Breast epithelium (tissue), 4 donors: ENCODE measurements at regions not wholly inside any gene's neighbourhood (a gene's known extent, or its start where the extent isn't known, plus 50 kb on each side); places are given as distances from the start of the nearest gene placed in this dataset.

Experiments
- DNase-seq, 2 donors: peaks; one replicate each; pipeline ENCODE4 v3.0.0-alpha.2; 2019; ENCODE audit warnings: low spot score in 2 of 2
- H3K27ac ChIP-seq, 2 donors: fragments of 200-600 bp; sonication (generic) in 1 of 2; one replicate each; pipeline ENCODE4 v1.5.1; 2016 to 2019; ENCODE audit warnings: mild to moderate bottlenecking in 1 of 2
- H3K27me3 ChIP-seq, 2 donors: fragments of 200-600 bp; sonication (generic) in 1 of 2; one replicate each; pipeline versions ENCODE4 v1.5.1 to v1.6.0; 2017 to 2019; ENCODE audit warnings: control low read depth in 1 of 2, mild to moderate bottlenecking in 1 of 2
- H3K36me3 ChIP-seq: fragments of 200-600 bp; one replicate; pipeline ENCODE4 v1.5.1; 2019
- H3K4me1 ChIP-seq, 2 donors: fragments of 200-600 bp; sonication (generic); one replicate each; pipeline ENCODE4 v1.5.1; 2016 to 2019; ENCODE audit warnings: control low read depth in 1 of 2
- H3K4me3 ChIP-seq, 3 donors: fragments of 200-600 bp; sonication (generic); 1 replicate in 2 of 3; 2 replicates in 1 of 3; pipeline ENCODE4 v1.5.1; 2016 to 2019; ENCODE audit warnings: mild to moderate bottlenecking in 3 of 3, moderate library complexity in 2 of 3
- H3K9me3 ChIP-seq, 2 donors: fragments of 200-600 bp; sonication (generic) in 1 of 2; one replicate each; pipeline ENCODE4 v1.5.1; 2016 to 2019; ENCODE audit warnings: control low read depth in 1 of 2
- CTCF ChIP-seq, 3 donors: fragments of 450-650 bp; IDR thresholded peaks; one replicate each; pipeline ENCODE4 v1.5.1; 2016 to 2017; ENCODE audit warnings: antibody characterized with exemption in 3 of 3, mild to moderate bottlenecking in 3 of 3, moderate library complexity in 3 of 3
- POLR2A ChIP-seq: fragments of 450-650 bp; IDR thresholded peaks from one replicate; pipeline ENCODE4 v1.6.1; 2016; ENCODE audit warnings: antibody characterized with exemption, mild to moderate bottlenecking, moderate library complexity
- POLR2AphosphoS5 ChIP-seq, 3 donors: sonication (generic); formaldehyde crosslinking; IDR thresholded peaks; one replicate each; pipeline ENCODE4 v1.6.1; 2017; ENCODE audit warnings: antibody characterized with exemption in 3 of 3
- intact Hi-C: fragments of 100-400 bp; cut with DNase I; formaldehyde crosslinking; loops from one replicate; pipeline ENCODE4 v1.15.1; 2023; ENCODE audit warnings: low total_unique reads

GRCh38 chr14:38589747-38590350 lies 334.0 kb upstream of the CLEC14A start:
- Histone ChIP-seq H3K4me3 (no peak overlapping the region), H3K27me3 (no peaks in the 10 kb centered on the region), H3K27ac (no peak overlapping the region), H3K36me3 (no peaks in the 10 kb centered on the region), H3K4me1 (no peaks in the 10 kb centered on the region), H3K9me3 (peaks cover 0 to 8% of the 10 kb centered on the region in 2 donors)
- intact Hi-C loops = no loop called here
- TF ChIP-seq POLR2AphosphoS5 (IDR thresholded peaks at IDR 0.05) (no peak), CTCF (IDR thresholded peaks at IDR 0.05) (no peak), POLR2A (no peak)
- no peak for DNase-seq

- TF ChIP-seq CTCF (IDR thresholded peaks at IDR 0.05) (no peak), POLR2A (no peak)
Measured at GRCh38 chr14:38583471-38583870, 327.6 kb upstream of the CLEC14A start.

GRCh38 chr14:38578278-38578681 lies 322.4 kb upstream of the CLEC14A start:
- intact Hi-C loops = no loop called here
- TF ChIP-seq POLR2AphosphoS5 (IDR thresholded peaks at IDR 0.05) (no peak), CTCF (IDR thresholded peaks at IDR 0.05) (no peak), POLR2A (no peak)

More at GRCh38 chr14:38583471-38583870, 327.6 kb upstream of the CLEC14A start:
- Histone ChIP-seq H3K27ac (no peak overlapping the region), H3K36me3 (no peaks in the 10 kb centered on the region), H3K4me1 (no peaks in the 10 kb centered on the region), H3K9me3 (peaks cover 0 to 8% of the 10 kb centered on the region in 2 donors), H3K4me3 (no peak overlapping the region), H3K27me3 (no peaks in the 10 kb centered on the region)
- intact Hi-C loops = no loop called here
- DNase-seq = no peak

GRCh38 chr14:38567703-38568102 lies 311.8 kb upstream of the CLEC14A start:
- no peaks in the 10 kb centered on the region for H3K4me1 ChIP-seq
- DNase-seq = no peak
- intact Hi-C loops = no loop called here
- H3K4me3 ChIP-seq = no peak overlapping the region
- no peaks in the 10 kb centered on the region for H3K36me3 ChIP-seq
- H3K9me3 ChIP-seq = peaks cover 2 to 6% of the 10 kb centered on the region in 2 donors
- TF ChIP-seq CTCF (IDR thresholded peaks at IDR 0.05) (no peak), POLR2A (no peak), POLR2AphosphoS5 (IDR thresholded peaks at IDR 0.05) (no peak)
- no peaks in the 10 kb centered on the region for H3K27me3 ChIP-seq
- H3K27ac ChIP-seq = no peak overlapping the region

More at GRCh38 chr14:38578278-38578681, 322.4 kb upstream of the CLEC14A start:
- H3K9me3 ChIP-seq = no peaks in the 10 kb centered on the region
- no peaks in the 10 kb centered on the region for H3K27me3 ChIP-seq
- DNase-seq = no peak
- H3K36me3 ChIP-seq = no peaks in the 10 kb centered on the region
- H3K27ac ChIP-seq = no peak overlapping the region
- H3K4me1 ChIP-seq = no peaks in the 10 kb centered on the region
- no peak overlapping the region for H3K4me3 ChIP-seq

- no peak for DNase-seq
- Histone ChIP-seq H3K4me1 (no peaks in the 10 kb centered on the region), H3K27ac (no peak overlapping the region), H3K9me3 (peaks cover 16 to 17% of the 10 kb centered on the region in 2 donors), H3K36me3 (no peaks in the 10 kb centered on the region), H3K4me3 (no peak overlapping the region), H3K27me3 (no peaks in the 10 kb centered on the region)
- TF ChIP-seq CTCF (IDR thresholded peaks at IDR 0.05) (no peak), POLR2AphosphoS5 (IDR thresholded peaks at IDR 0.05) (no peak), POLR2A (no peak)
- intact Hi-C loops = no loop called here
Measured at GRCh38 chr14:38561657-38562056, 305.8 kb upstream of the CLEC14A start.
